ENCODE measurements at regions not wholly inside any gene's neighbourhood (a gene's known extent, or its start where the extent isn't known, plus 50 kb on each side); places are given as distances from the start of the nearest gene placed in this dataset.

- TF ChIP-seq CTCF (IDR thresholded peaks at IDR 0.05; ENCODE audit: low read depth, low read length, poor library complexity, severe bottlenecking) (no peak), EZH2phosphoT487 (IDR thresholded peaks at IDR 0.05; ENCODE audit: borderline replicate concordance, low read length) (no peak)
- Histone ChIP-seq H3K27ac (ENCODE audit: low read depth, low read length) (no peak overlapping the region), H3K4me2 (ENCODE audit: low read length) (no peak overlapping the region), H3K4me3 (ENCODE audit: low read length) (no peak overlapping the region), H3K36me3 (ENCODE audit: control insufficient read depth, low read length) (no peaks in the 10 kb centered on the region), H3K9me2 (replicated peaks; ENCODE audit: control insufficient read depth, low read length) (no peaks in the 10 kb centered on the region; the same call in 1 of the 2 replicates), H3K27me3 (ENCODE audit: control insufficient read depth, low read length) (no peaks in the 10 kb centered on the region), H3F3A (ENCODE audit: control insufficient read depth, insufficient read depth) (no peaks in the 10 kb centered on the region), H4K20me1 (ENCODE audit: control insufficient read depth, insufficient read depth, low read depth, low read length) (no peaks in the 10 kb centered on the region), H3K4me1 (ENCODE audit: control insufficient read depth, low read length) (no peaks in the 10 kb centered on the region), H3K9me3 (ENCODE audit: control insufficient read depth, insufficient read depth, low read length) (no peaks in the 10 kb centered on the region), H3K79me2 (ENCODE audit: control insufficient read depth, low read length) (no peaks in the 10 kb centered on the region)
These were observed 783.7 kb downstream of the PLOD2 start for GRCh38 chr3:145377301-145377700.

- Histone ChIP-seq H3K9me2 (replicated peaks; ENCODE audit: control insufficient read depth, low read length) (no peaks in the 10 kb centered on the region), H3K4me3 (ENCODE audit: low read length) (no peak overlapping the region), H3K36me3 (ENCODE audit: control insufficient read depth, low read length) (no peaks in the 10 kb centered on the region), H3K79me2 (ENCODE audit: control insufficient read depth, low read length) (no peaks in the 10 kb centered on the region), H3K27me3 (ENCODE audit: control insufficient read depth, low read length) (no peaks in the 10 kb centered on the region), H3K9me3 (ENCODE audit: control insufficient read depth, insufficient read depth, low read length) (no peaks in the 10 kb centered on the region), H3K4me2 (ENCODE audit: low read length) (no peak overlapping the region), H4K20me1 (ENCODE audit: control insufficient read depth, insufficient read depth, low read depth, low read length) (no peaks in the 10 kb centered on the region), H3K27ac (ENCODE audit: low read depth, low read length) (no peak overlapping the region), H3K4me1 (ENCODE audit: control insufficient read depth, low read length) (no peaks in the 10 kb centered on the region), H3F3A (ENCODE audit: control insufficient read depth, insufficient read depth) (no peaks in the 10 kb centered on the region)
- no peak for TF ChIP-seq CTCF (IDR thresholded peaks at IDR 0.05; ENCODE audit: low read depth, low read length, poor library complexity, severe bottlenecking)
These were observed 777.6 kb downstream of the PLOD2 start for GRCh38 chr3:145383416-145383815.

- Histone ChIP-seq H3K27me3 (ENCODE audit: control insufficient read depth, low read length) (no peaks in the 10 kb centered on the region), H4K20me1 (ENCODE audit: control insufficient read depth, insufficient read depth, low read depth, low read length) (no peaks in the 10 kb centered on the region), H3K79me2 (ENCODE audit: control insufficient read depth, low read length) (no peaks in the 10 kb centered on the region), H3K4me2 (ENCODE audit: low read length) (no peak overlapping the region), H3K27ac (ENCODE audit: low read depth, low read length) (no peak overlapping the region), H3F3A (ENCODE audit: control insufficient read depth, insufficient read depth) (no peaks in the 10 kb centered on the region), H3K4me1 (ENCODE audit: control insufficient read depth, low read length) (no peaks in the 10 kb centered on the region), H3K9me3 (ENCODE audit: control insufficient read depth, insufficient read depth, low read length) (no peaks in the 10 kb centered on the region), H3K36me3 (ENCODE audit: control insufficient read depth, low read length) (no peaks in the 10 kb centered on the region), H3K4me3 (ENCODE audit: low read length) (no peak overlapping the region), H3K9me2 (replicated peaks; ENCODE audit: control insufficient read depth, low read length) (no peaks in the 10 kb centered on the region)
- TF ChIP-seq EZH2phosphoT487 (IDR thresholded peaks at IDR 0.05; ENCODE audit: borderline replicate concordance, low read length) (no peak), CTCF (IDR thresholded peaks at IDR 0.05; ENCODE audit: low read depth, low read length, poor library complexity, severe bottlenecking) (no peak)
These were observed 776.7 kb downstream of the PLOD2 start for GRCh38 chr3:145384307-145384706.

- Histone ChIP-seq H3K27me3 (ENCODE audit: control insufficient read depth, low read length) (no peaks in the 10 kb centered on the region), H4K20me1 (ENCODE audit: control insufficient read depth, insufficient read depth, low read depth, low read length) (no peaks in the 10 kb centered on the region), H3K79me2 (ENCODE audit: control insufficient read depth, low read length) (no peaks in the 10 kb centered on the region), H3K4me2 (ENCODE audit: low read length) (no peak overlapping the region), H3K27ac (ENCODE audit: low read depth, low read length) (no peak overlapping the region), H3F3A (ENCODE audit: control insufficient read depth, insufficient read depth) (no peaks in the 10 kb centered on the region), H3K4me1 (ENCODE audit: control insufficient read depth, low read length) (no peaks in the 10 kb centered on the region), H3K36me3 (ENCODE audit: control insufficient read depth, low read length) (no peaks in the 10 kb centered on the region), H3K9me2 (replicated peaks; ENCODE audit: control insufficient read depth, low read length) (no peaks in the 10 kb centered on the region), H3K9me3 (ENCODE audit: control insufficient read depth, insufficient read depth, low read length) (no peaks in the 10 kb centered on the region), H3K4me3 (ENCODE audit: low read length) (no peak overlapping the region)
- TF ChIP-seq CTCF (IDR thresholded peaks at IDR 0.05; ENCODE audit: low read depth, low read length, poor library complexity, severe bottlenecking) (no peak), EZH2phosphoT487 (IDR thresholded peaks at IDR 0.05; ENCODE audit: borderline replicate concordance, low read length) (no peak)
These were observed 773.8 kb downstream of the PLOD2 start for GRCh38 chr3:145387211-145387610.

Data from DOHH2 (cell line).